ENCODE measurements at regions not wholly inside any gene's neighbourhood (a gene's known extent, or its start where the extent isn't known, plus 50 kb on each side); places are given as distances from the start of the nearest gene placed in this dataset.

DNA sequence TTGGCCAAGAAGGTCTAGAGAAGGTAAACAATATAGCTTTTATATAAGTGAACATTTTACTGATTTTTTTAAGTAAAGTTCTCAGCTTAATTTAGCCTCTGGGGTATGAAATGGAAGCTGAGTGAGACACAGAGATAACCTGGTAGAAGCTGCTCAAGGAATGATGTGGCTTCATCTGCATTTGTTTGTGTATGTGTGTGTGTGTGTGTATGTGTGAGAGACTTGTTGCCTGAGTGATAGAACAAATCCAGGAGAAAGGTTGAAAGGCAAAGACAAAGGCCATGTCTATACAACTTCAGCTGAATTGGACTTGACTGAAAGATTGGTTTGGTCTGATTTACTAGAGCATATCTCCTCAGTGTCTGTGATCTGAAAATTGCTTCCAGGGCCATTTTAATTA is 63.6 kb downstream of the PCDH7 start:
- DNase-seq (ENCODE audit: low read depth in 1 of 2, low spot score in 2 of 2) (no peak), FAIRE-seq (no peak)
- POLR2A ChIA-PET (ENCODE audit: partially characterized antibody) = no interaction called here
- no peak overlapping the region for H3K27ac ChIP-seq (ENCODE audit: low read depth, low read length)
- no peak overlapping the region for H3K18ac ChIP-seq (ENCODE audit: extremely low read depth, low read length)
- H3K79me2 ChIP-seq (ENCODE audit: control insufficient read depth in 1 of 2, insufficient read depth in 2 of 2, low read length in 2 of 2) = no peaks in the 10 kb centered on the region
- no peaks in the 10 kb centered on the region for H3K9me3 ChIP-seq (ENCODE audit: insufficient read depth in 2 of 2, low read depth in 1 of 2, low read length in 1 of 2)
- H2BK5ac ChIP-seq (ENCODE audit: low read depth, low read length) = no peak overlapping the region
- no peak overlapping the region for H2BK120ac ChIP-seq (replicated peaks; ENCODE audit: low read depth, low read length)
- H3K27me3 ChIP-seq (replicated peaks in 1 of 4; ENCODE audit: control insufficient read depth in 3 of 4, extremely low read depth in 1 of 4, insufficient read depth in 3 of 4, low read length in 3 of 4) = no peaks in the 10 kb centered on the region
- H3K36me3 ChIP-seq (ENCODE audit: control insufficient read depth in 2 of 4, insufficient read depth in 4 of 4, low read length in 3 of 4) = no peaks in the 10 kb centered on the region
- no peak for TF ChIP-seq SIX5 (IDR thresholded peaks at IDR 0.05; ENCODE audit: low read depth, low read length)
- TF ChIP-seq CEBPB (IDR thresholded peaks at IDR 0.05; ENCODE audit: low read depth, low read length) = no peak
- no peak for TF ChIP-seq SAP30 (IDR thresholded peaks at IDR 0.05; ENCODE audit: insufficient read depth, insufficient replicate concordance, low read length)
- no peak for TF ChIP-seq ATF3 (IDR thresholded peaks at IDR 0.05; ENCODE audit: insufficient read depth, low read depth, low read length)
- TF ChIP-seq RAD21 (IDR thresholded peaks at IDR 0.05 in 1 of 2, conservative IDR thresholded peaks at IDR 0.05 in 1 of 2; ENCODE audit: low read depth in 2 of 2, low read length in 2 of 2) = no peak
- TF ChIP-seq SRF (IDR thresholded peaks at IDR 0.05; ENCODE audit: low read depth, low read length) = no peak
- H3K4me3 ChIP-seq (ENCODE audit: extremely low read depth in 1 of 4, insufficient read depth in 2 of 4, low read depth in 3 of 4, low read length in 4 of 4) = no peak overlapping the region
- no peak overlapping the region for H3K56ac ChIP-seq (replicated peaks; ENCODE audit: insufficient read length, low read depth, low read length)
- H2BK20ac ChIP-seq (ENCODE audit: low read length) = no peak overlapping the region
- no peaks in the 10 kb centered on the region for H3K23me2 ChIP-seq (ENCODE audit: low read depth, low read length)
- peaks cover 0 to 3% (median 0%) of the 10 kb centered on the region in 4 experiments; a peak in 1 of 7 replicates for H3K4me1 ChIP-seq (replicated peaks in 1 of 4; ENCODE audit: control insufficient read depth in 3 of 4, insufficient read depth in 4 of 4, low read length in 3 of 4)
- H4K91ac ChIP-seq (replicated peaks; ENCODE audit: insufficient read length, low read length) = no peak overlapping the region
- H3K4ac ChIP-seq (replicated peaks; ENCODE audit: insufficient read length, low read depth, low read length) = no peak overlapping the region
- H3K79me1 ChIP-seq (ENCODE audit: low read depth, low read length) = no peaks in the 10 kb centered on the region
- no peak overlapping the region for H3K23ac ChIP-seq (ENCODE audit: insufficient read length)
- no peak overlapping the region for H3K4me2 ChIP-seq (ENCODE audit: insufficient read depth in 1 of 2, low read depth in 2 of 2, low read length in 2 of 2)
- no peak overlapping the region for H4K8ac ChIP-seq (ENCODE audit: extremely low read depth, insufficient read depth, low read length)
- H2BK15ac ChIP-seq (ENCODE audit: low read length) = no peak overlapping the region
- no peak overlapping the region for H2AFZ ChIP-seq (ENCODE audit: low read length)
- no peaks in the 10 kb centered on the region for H4K20me1 ChIP-seq (replicated peaks in 1 of 2; ENCODE audit: control insufficient read depth in 1 of 2, insufficient read depth in 2 of 2, low read length in 2 of 2)
- no peak overlapping the region for H4K5ac ChIP-seq (ENCODE audit: insufficient read length, low read depth, low read length)
- H3K9ac ChIP-seq (replicated peaks in 1 of 4; ENCODE audit: extremely low read depth in 1 of 4, low read depth in 3 of 4, low read length in 3 of 4) = no peak overlapping the region
- no peak overlapping the region for H2AK5ac ChIP-seq (ENCODE audit: low read depth, low read length)
- H3K14ac ChIP-seq (ENCODE audit: insufficient read length) = no peak overlapping the region
- CTCF ChIA-PET (ENCODE audit: partially characterized antibody) = interaction anchor here (1.0 kb wide), 1 partner anchor 15 kb away, joined by 4 read pairs; no protein-coding TSS in a partner anchor
- no peak overlapping the region for H2BK12ac ChIP-seq (ENCODE audit: low read depth, low read length)
